SW480 (cell line): ENCODE measurements at regions not wholly inside any gene's neighbourhood (a gene's known extent, or its start where the extent isn't known, plus 50 kb on each side); places are given as distances from the start of the nearest gene placed in this dataset.
"Not testable (repeated sequence)": the region's sequence is repeated elsewhere in the genome, so short reads cannot be mapped to it uniquely, and the experiment has no call there.

ENCODE experiments used
- DNase-seq: peaks from one replicate; pipeline ENCODE4 v3.0.0-alpha.2; 2016; ENCODE audit warnings: low spot score

DNA sequence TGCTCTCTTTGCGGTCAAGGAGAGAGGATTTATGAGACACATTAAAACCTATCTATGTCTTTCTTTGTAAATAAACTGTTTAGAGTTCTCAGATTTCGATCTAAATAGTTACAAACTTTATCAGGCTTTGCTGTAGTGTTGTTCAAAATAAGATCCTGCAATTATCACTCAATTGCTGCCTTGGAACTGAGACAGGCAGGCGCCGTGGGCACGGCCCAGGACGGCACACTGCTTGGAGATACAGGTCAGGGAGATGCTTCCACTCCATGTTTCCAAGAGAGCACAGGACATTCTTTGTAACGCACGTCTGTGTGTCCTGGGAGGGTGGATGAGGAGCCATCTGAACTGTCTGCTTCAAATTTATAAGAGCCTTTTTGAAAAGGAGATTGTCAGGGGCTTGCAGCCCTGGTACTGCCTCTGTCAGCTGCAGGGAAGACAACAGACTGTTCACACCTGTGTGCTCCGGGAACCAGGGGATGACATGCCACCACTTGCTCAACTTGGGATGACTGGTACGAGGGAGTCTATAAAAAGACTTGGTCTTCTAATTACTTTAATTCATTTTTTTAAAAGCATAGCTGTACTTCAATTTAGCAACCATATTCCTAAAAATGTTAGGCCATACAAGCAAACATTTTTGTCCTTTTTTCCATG lies 472.9 kb upstream of the RUNX1 start:
- no peak for DNase-seq

DNA sequence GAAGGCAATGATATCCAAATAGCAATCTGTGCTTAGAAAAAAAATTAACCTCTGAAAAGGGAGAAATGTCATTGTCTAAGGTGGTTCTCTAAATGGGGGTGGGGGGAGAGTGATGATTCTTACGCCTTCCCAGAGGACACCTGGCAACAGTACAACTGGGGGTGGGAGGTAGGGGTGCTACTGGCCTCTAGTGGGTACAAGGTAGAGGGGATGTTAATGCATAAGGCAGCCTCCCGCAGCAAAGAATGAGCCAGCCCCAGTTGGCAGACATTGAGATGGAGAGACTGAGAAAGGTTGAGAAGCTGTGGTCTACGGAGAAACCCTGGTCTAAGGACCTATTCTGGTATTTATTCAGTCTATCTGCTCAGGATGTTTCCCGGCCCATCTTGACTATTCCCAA lies 472.2 kb upstream of the RUNX1 start:
- no peak for DNase-seq

DNA sequence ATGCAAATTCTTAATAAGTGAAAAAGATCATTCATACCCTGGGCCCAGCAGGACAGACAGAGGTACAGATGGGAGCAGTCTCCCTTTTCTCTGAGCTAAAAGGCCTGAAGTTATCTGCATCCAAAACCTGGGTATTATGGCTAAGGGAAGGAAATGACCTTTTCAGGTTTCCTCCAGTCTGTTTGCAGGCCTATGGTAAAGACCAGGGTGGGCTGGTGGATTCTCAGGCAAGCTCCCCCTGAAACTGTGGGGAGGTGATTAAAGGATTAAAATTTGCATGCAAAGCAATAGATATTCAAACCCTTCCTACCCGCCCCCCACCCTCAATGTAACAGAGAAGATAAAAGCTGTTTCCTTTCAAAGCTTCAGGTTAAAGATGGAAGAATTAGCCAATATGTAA lies 471.8 kb upstream of the RUNX1 start:
- DNase-seq: no peak

DNA sequence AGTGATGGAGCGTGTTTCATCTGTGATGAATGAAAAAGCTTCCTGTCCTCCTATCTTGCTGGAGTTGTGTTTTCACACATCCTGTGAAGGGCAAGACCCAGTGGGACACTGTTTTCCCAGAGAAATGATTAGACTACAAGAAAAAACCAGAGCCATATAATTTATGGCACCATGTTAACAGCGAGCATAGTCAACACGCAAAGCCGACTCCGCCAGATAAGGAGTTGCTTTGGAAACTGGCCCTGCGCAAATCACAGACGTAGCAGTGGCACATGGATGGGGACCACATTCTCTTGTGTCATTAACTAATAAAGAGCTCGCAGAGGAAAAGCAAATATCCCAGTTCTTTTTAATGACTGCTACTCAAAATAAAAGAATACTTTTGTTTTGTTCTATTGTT lies 471.2 kb upstream of the RUNX1 start:
- DNase-seq: no peak

DNA sequence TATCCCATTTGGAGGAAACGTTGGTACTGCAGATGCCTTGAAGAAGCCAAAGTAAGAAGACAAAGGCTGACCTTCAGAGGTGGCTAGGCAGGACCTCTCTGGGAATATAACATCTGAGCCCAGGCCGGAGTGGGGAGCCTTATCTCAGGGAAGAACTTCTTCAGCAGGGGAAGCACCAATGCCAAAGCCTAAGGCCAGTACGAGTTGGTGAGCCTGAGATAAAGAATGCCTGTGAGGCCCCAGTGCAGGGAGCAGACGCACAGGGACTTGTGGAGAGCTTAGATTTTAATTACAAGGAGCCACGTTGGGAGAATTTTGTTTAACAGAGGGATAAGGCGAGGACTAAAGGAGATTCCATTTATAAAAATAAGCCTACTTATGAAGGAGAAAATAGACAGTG lies 468.8 kb upstream of the RUNX1 start:
- no peak for DNase-seq

DNA sequence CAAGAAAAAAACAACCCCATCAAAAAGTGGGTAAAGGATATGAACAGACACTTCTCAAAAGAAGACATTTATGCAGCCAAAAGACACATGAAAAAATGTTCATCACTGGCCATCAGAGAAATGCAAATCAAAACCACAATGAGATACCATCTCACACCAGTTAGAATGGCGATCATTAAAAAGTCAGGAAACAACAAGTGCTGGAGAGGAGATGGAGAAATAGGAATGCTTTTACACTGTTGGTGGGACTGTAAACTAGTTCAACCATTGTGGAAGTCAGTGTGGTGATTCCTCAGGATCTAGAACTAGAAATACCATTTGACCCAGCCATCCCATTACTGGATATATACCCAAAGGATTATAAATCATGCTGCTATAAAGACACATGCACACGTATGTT lies 467.2 kb upstream of the RUNX1 start:
- not testable (repeated sequence) for DNase-seq

DNA sequence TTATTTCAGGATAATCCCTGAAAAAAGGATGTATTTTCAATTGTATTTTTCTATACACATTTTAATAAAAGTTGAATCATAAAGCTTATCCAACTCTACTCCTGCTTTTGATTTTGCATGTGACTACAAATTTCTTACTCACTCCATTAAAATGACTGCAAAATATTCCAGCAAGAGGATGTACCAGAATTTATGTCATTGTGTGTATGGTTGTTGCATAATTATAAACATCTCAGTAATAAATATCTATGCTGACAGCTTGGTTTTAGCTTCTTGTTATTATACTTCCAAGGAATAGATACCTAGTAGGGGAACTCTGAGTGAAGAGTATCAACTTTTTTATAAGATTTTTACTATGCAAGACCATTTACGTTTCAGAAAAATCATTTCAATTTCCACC lies 463.2 kb upstream of the RUNX1 start:
- DNase-seq: no peak

DNA sequence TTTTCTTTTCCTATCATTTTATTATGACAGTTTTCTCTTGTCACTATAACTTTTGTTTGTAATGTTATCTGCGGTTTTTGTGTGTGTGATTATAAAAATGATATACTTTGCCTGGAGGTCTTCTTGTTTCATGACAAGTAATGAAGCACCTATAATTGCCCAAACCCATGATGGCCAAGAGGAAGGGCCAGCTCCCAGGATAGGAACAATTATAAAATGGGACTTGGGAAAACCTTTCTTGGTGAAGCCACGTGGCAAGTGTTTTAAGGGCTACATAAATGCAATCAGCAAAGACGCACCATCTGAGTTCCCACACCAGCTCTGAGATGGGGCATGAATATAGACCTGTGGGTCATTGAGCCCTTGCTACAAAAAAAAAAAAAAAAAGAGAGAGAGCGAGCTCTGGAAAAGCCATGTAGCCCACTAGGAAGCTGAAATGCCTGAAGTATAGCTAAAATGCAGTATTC lies 462.6 kb upstream of the RUNX1 start:
- DNase-seq: no peak

DNA sequence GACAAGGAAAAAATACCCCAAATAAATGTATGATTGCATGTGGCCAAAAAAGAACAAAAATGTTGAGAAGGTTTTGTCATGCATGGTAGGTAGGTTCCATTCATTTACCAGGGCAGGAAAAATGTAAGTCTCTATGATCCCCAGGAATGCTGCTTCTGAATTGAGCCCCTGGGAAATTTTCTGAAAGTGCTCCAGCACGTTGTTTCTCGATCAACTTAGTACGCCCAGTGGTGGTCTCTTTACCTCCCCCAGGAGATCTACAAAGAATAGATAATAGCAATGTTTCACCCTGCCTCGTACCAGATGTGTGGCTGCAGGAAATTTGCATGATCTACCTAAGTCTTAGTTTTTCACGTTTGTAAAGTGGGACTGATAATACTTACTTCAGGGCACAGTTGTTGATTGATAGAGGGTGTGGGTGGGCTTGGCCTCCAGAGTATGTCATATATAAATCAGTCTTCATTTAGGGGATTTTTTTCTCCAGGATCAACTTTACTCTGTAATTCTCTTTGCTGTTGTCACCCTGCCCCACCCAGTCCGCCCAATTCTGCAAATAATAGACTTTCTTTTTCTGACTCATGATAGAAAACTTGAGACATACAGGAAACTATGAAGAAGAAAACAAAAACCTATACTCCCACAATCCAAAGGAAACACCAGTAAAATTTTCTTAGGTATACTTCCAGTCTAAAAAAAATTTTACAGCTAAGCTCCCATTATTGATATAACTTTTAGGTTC lies 462.0 kb upstream of the RUNX1 start:
- no peak for DNase-seq

DNA sequence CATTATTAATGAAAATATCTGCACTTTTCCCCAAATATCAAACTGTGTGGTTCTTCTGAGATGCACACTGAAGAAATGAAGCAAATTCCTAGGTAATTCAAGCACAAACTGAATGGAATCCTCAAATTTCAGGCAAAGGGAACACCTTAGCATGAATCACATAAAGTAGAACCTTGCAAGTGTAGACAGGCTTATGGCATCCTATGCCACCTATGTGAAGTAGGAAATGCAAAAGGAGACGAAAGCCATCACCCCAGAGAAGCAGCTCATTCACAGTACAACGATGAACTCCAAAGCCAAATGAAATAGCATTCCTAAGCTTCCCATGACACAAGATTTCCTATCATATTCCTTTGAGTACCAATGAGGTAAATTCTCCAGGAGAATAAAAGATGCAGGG lies 461.2 kb upstream of the RUNX1 start:
- no peak for DNase-seq

DNA sequence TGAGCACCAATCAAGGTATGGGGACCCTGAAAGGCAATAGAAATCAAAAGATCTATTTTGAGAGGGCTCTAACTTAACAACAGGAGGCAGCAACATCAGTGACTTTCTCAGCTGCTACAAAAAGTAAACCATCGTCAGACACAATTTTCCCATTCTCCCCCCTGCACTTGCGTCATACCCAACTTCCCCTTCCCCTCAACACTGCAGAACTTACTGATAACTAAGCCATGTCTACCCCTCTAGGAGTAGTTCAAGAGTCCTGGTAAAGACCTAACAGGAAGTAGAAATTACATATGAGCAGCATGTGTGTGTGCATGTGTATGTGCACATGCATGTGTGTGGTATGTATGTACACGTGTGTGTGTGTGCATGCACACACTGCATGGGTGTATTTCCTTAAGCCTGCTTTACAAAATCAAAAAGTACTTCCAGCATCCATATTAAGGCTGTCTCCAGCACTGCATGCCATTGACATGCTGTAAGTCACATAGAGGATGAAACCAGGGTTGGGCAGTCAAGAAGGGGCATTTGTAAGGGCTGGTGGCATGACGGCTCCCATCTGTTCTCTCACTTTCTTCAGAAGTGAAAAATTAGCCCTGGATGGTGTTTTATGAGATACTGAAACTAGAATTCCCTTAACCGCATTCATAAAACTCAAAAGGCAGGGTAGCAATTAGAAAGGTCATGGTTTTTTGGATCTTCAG lies 460.1 kb upstream of the RUNX1 start:
- no peak for DNase-seq

DNA sequence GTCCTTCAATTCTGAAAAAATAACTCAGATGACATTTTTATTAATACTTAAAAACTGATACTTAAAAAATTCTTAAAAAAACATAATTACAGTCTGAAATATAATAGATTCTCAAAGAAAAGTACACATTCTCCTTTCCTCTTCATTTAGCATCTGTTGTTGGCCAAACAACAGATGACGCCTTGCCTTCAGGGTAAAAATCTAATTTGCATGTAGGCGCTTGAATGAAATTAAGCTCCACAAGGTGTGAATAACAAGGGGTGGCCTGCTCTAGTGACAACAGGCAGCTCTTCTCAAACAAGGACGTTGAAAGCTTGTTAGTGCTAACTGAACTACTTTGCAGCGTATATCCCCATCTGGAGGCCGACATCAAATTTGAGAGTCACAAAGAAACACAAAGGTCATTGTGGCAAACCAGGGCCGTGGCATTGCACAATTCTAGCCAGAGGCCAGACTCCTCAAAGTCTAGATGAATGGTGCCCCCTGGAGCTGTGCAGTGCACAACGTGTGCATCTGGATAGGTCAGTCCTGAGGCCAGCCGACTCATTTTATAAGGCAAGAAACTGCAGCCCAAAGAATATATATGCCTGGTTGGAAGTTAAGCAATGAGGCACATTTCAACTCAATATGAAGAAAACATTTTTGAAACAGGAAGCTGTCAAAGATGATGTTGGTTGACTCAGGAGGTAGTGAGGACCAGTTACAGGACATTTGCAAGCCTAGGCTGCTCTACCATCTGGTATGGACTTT lies 459.2 kb upstream of the RUNX1 start:
- DNase-seq: peak; percentile 90

DNA sequence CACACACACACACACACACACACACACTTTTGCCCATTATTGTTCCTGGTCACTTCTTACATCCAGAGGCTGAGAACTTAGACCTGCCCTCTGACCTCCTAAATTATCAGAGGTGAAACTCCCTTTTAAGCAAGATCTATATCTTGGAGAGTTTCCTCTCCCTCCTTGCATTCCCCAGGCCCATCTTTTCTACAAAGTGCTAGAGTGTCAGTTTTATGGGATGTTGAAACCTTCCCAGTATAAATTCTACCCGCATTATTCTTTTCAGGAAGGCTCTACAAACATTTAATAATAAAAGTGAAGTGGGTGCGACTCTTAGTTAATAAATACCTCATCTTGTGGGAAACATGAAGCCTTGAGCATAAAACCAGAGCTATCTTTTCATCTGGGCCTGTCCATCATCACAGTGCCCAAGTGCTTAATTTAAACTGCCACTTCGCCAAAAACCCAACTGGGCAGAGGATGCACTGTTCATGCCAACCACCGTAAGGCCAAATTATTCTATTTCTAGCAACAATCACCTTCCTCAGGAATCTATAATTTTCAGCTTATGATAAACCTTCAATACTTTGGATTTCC lies 458.2 kb upstream of the RUNX1 start:
- DNase-seq: no peak

DNA sequence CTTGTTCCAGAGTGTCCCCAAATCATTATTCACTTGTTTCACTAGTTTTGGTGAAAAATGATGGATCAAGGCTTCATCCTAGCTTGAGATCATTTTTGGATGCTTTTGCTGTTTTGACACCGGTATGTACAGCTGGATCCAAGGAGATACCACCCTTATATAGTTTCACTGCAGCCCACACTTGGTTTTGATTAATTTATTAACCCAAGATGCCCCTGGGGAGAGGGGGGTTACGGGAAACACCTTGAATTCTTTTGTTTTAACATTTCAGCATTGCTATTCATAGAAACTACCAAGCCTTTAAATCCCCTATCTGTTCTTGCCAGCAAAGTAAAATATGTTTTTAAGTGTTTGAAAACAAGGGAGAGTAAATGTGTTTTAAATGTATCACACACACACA lies 457.7 kb upstream of the RUNX1 start:
- no peak for DNase-seq

DNA sequence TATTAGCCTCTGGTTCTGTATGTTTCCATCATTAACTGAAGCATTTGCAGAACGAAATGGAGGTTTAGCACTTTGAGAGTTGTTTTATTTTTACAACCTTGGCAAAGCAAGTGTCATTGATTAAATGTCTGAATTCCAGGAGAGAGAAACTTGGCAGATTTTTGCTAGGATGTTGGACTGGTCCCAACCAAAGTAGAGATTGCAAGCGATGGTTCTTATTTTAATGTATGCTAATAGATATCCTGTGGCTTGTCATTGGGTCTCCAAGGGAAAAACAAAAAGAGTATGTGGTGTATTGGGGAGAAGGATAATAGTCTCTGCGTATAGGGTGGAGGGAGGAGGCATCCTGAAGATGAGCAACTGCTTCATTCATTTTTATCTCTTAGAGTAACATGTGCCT lies 457.2 kb upstream of the RUNX1 start:
- no peak for DNase-seq

DNA sequence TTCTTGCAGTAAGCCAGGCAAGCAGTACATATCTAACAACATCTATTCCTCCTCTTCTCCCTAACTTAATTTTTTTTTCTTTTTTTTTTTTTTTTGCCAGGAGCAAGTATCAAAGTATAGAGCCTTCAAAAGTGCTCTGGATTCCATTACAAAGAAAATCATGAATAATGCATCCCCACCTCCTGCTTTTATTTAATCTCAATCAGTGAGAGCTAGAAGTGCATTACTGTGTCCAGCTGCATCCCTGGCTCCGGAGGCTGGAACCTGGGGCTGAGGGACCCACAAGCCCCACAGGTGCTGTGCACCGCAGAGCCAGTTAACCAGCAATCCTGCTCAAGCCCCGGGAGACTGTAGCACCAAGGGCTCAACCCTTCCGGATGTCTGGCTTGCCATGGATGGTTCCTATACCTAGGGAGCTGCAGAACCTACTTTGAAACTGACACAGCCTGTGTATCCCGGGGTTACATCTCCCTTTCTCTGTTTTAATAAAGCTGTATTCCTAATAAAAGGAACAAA lies 455.9 kb upstream of the RUNX1 start:
- no peak for DNase-seq

DNA sequence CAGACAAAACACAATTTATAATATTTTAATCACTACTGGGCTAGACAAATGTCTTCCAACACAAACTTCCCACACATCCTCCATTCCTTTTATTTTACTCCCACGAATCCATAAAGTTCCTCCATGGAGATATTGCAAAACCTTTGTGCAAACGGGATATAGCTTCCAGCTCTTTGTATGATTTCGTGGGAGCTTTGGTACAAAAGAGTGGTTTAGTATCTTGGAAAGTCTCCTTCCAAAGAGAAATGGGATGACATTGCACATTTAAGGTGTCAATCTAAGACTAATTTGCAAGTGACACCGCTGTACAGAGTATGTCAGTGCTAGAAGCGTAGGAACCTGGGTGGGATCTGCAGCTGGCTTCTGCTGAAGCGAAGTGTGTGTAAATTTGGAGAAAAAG lies 455.2 kb upstream of the RUNX1 start:
- no peak for DNase-seq

DNA sequence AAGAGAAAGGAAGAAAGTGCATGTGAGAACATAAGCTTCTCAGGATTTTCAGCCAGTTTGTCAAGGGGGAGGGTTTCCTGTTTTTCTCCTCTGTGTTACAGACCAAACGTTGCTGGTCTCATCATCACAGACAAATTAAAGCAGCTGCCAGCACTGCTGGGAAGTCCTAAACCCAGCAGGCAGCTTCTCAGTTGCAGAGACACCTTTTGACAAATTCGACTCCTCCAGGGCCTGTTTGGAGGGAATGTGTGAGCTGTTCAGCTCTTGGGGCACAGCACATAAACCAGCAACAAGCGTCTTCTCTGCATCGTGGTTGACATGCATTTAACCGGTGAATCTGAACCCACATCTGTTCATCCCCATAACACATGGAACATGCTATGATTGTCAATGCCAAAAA lies 454.6 kb upstream of the RUNX1 start:
- DNase-seq: no peak

DNA sequence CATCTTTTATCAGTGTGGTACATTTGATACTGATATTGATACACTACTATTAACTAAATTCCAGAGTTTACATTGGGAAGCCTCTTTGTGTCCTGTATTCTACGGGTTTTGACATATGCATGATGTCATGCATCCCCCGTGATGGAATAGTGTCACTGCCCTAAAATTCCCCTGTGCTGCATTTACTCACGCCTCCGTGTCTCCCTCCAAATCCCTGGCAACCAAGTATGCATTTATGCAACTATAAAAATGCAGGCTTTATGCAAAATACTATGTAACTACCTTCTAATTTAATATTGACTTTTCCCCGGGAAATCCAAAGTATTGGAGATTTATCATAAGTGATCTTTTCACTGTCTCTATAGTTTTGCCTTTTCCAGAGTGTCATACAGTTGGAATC lies 453.7 kb upstream of the RUNX1 start:
- DNase-seq: no peak

DNA sequence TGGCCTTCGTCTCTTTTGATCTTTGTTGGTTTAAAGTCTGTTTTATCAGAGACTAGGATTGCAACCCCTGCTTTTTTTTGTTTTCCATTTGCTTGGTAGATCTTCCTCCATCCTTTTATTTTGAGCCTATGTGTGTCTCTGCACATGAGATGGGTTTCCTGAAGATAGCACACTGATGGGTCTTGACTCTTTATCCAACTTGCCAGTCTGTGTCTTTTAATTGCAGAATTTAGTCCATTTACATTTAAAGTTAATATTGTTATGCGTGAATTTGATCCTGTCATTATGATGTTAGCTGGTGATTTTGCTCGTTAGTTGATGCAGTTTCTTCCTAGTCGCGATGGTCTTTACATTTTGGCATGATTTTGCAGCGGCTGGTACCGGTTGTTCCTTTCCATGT lies 448.4 kb upstream of the RUNX1 start:
- not testable (repeated sequence) for DNase-seq

DNA sequence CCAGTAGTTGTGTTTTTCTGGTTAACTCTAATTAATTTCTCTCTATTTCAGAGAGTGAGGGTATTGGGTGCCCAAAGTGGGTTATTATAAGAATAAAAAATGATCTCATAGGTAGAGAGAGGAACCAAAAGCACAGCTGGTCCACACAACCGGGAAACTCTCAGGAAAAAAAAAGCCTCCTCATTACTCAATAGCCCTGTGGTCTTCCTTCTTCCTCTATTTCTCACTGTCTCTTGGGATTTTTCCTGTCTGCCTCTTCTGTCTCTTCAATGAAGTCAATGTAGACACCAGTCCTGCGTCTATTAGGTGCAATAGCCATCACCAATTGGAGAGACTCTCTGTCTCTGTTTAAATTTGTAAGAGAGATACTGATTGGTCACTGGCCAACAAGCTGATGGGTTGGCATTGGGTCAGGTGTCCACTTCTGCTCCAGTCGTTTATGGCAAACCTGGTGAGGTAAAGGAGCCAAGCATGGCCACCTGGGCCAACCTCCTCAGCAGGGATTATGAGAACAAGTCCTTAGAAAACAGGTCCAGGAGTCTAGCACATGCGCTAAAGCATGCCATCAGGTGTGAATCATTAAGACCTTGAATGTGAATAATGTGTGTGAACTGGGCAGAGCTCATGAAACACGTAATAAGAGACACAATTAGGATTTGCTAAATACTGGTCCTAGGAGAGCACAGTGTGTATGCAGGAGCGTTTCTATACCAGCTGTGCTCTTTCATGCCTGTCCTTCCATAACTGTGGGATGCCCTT lies 443.0 kb upstream of the RUNX1 start:
- no peak for DNase-seq
